Suprapubic skin (tissue), 4 donors: ENCODE measurements at regions not wholly inside any gene's neighbourhood (a gene's known extent, or its start where the extent isn't known, plus 50 kb on each side); places are given as distances from the start of the nearest gene placed in this dataset.
"Not testable (repeated sequence)": the region's sequence is repeated elsewhere in the genome, so short reads cannot be mapped to it uniquely, and the experiment has no call there.

Experiments
- DNase-seq, 2 donors: peaks; one replicate each; pipeline ENCODE4 v3.0.0-alpha.2; 2019; ENCODE audit warnings: low spot score in 2 of 2
- H3K27ac ChIP-seq: fragments of 200-600 bp; sonication (generic); one replicate; pipeline ENCODE4 v1.5.1; 2019
- H3K27me3 ChIP-seq: fragments of 200-600 bp; sonication (generic); one replicate; pipeline ENCODE4 v1.5.1; 2019
- H3K36me3 ChIP-seq: fragments of 200-600 bp; sonication (generic); one replicate; pipeline ENCODE4 v1.5.1; 2019
- H3K4me1 ChIP-seq: fragments of 200-600 bp; sonication (generic); one replicate; pipeline ENCODE4 v1.5.1; 2019
- H3K4me3 ChIP-seq: fragments of 200-600 bp; sonication (generic); one replicate; pipeline ENCODE4 v1.5.1; 2019; ENCODE audit warnings: mild to moderate bottlenecking
- H3K9me3 ChIP-seq: fragments of 200-600 bp; sonication (generic); one replicate; pipeline ENCODE4 v1.5.1; 2019
- EP300 ChIP-seq: sonication (generic); formaldehyde crosslinking; IDR thresholded peaks from one replicate; pipeline ENCODE4 v1.6.1; 2017; ENCODE audit warnings: antibody characterized with exemption
- POLR2A ChIP-seq, 2 donors: fragments of 450-650 bp; IDR thresholded peaks; one replicate each; pipeline ENCODE4 v1.6.1; 2017; ENCODE audit warnings: antibody characterized with exemption in 2 of 2, mild to moderate bottlenecking in 2 of 2, moderate library complexity in 2 of 2
- POLR2AphosphoS5 ChIP-seq, 3 donors: sonication (generic); formaldehyde crosslinking; IDR thresholded peaks; one replicate each; pipeline ENCODE4 v1.6.1; 2017; ENCODE audit warnings: antibody characterized with exemption in 3 of 3
- WGBS: methylation state at CpG from one replicate; pipeline ENCODE4 v1.1.5; 2018; 5-methylcytosine and 5-hydroxymethylcytosine counted together
- TF ChIP-seq, protein P1 (sequence below), 2 donors: fragments of 200-600 bp in 1 of 2; fragments of 450-650 bp in 1 of 2; sonication (generic) in 1 of 2; IDR thresholded peaks; one replicate each; pipeline ENCODE4 v1.5.1; 2016 to 2019; ENCODE audit warnings: antibody characterized with exemption in 2 of 2, mild to moderate bottlenecking in 1 of 2, moderate library complexity in 1 of 2

DNA sequence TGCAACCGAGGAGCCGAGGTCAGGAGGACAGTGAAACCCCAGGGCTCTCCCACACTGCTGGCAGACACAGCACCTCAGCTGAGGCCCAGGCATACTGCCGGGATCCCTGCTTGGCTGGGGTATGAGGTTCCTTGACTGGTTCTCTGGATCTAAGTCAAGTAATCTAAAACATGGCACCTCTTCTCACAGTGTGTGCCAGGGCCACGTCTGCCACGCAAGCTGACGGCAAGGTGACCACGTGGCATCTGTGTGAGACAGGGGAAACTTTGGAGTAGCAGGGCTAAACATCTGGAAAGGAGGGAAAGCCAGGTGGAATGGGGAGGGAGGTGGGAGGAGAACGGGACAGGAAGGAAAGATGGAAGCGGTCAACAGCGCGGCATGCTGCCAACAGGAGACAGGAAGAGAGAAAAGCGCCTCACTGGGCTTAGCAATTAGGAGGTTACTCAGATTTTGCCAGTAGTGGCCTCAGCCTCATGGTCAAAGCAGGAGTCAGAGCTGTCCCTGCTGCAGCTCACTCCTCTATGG, 103.7 kb downstream of the CXCL12 start:
- 54% methylated on average over 12 of the region's 12 CpGs for WGBS
- Histone ChIP-seq H3K4me3 (no peak overlapping the region), H3K27ac (peak overlapping the region; percentile 16), H3K4me1 (peaks cover 24% of the 10 kb centered on the region), H3K36me3 (no peaks in the 10 kb centered on the region), H3K27me3 (no peaks in the 10 kb centered on the region), H3K9me3 (no peaks in the 10 kb centered on the region)
- peak in 1 of 2 donors; percentile 85 for DNase-seq
- TF ChIP-seq POLR2A (IDR thresholded peaks at IDR 0.05) (no peak), POLR2AphosphoS5 (IDR thresholded peaks at IDR 0.05) (no peak), EP300 (no peak)
- TF ChIP-seq, protein P1, sequence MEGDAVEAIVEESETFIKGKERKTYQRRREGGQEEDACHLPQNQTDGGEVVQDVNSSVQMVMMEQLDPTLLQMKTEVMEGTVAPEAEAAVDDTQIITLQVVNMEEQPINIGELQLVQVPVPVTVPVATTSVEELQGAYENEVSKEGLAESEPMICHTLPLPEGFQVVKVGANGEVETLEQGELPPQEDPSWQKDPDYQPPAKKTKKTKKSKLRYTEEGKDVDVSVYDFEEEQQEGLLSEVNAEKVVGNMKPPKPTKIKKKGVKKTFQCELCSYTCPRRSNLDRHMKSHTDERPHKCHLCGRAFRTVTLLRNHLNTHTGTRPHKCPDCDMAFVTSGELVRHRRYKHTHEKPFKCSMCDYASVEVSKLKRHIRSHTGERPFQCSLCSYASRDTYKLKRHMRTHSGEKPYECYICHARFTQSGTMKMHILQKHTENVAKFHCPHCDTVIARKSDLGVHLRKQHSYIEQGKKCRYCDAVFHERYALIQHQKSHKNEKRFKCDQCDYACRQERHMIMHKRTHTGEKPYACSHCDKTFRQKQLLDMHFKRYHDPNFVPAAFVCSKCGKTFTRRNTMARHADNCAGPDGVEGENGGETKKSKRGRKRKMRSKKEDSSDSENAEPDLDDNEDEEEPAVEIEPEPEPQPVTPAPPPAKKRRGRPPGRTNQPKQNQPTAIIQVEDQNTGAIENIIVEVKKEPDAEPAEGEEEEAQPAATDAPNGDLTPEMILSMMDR (IDR thresholded peaks at IDR 0.05) = no peak

- H3K27ac ChIP-seq = peak overlapping the region; percentile 34
- 61% methylated on average over 5 of the region's 5 CpGs for WGBS
- no peaks in the 10 kb centered on the region for H3K27me3 ChIP-seq
- H3K36me3 ChIP-seq = no peaks in the 10 kb centered on the region
- TF ChIP-seq EP300 (no peak), POLR2A (IDR thresholded peaks at IDR 0.05) (no peak), POLR2AphosphoS5 (IDR thresholded peaks at IDR 0.05) (no peak)
- TF ChIP-seq, protein P1 (IDR thresholded peaks at IDR 0.05) = no peak
- peaks cover 24% of the 10 kb centered on the region for H3K4me1 ChIP-seq
- H3K9me3 ChIP-seq = no peaks in the 10 kb centered on the region
- no peak overlapping the region for H3K4me3 ChIP-seq
- DNase-seq = no peak
Measured at GRCh38 chr10:44280226-44281014, 104.5 kb downstream of the CXCL12 start.

DNA sequence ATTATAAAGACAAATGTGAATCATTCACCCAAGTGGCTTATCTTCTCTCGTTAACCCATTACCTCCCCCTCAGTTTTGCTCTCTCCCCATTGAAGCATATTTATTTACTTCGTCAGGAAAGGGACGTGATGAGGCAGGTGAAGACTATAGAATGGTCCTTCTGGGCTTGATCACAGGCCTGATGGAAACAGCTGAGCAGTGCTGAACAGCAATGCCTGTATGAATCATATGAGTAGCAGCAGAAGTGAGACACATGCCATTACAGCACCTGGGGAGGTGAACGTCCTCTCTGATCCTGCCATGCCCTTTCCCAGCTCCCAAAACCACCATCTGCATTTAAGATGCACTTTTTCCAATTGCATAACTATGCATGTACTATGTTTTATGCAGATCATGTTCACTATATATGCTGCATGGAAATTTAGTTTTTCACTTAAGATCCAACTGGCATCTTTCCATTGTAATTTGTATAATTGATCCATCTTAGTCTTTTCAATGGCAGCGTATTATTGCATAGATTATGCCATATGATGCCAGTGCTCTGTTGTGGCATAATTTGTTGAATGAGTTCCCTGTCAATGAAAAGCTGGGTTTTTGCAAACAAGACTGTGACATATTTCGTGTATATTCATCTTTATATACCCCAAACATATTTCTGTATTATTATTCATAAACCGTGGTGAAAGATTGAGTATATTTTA, 105.3 kb downstream of the CXCL12 start:
- TF ChIP-seq, protein P1 (IDR thresholded peaks at IDR 0.05) = no peak
- TF ChIP-seq POLR2AphosphoS5 (IDR thresholded peaks at IDR 0.05) (no peak), POLR2A (IDR thresholded peaks at IDR 0.05) (no peak), EP300 (no peak)
- no peak for DNase-seq
- H3K4me3 ChIP-seq = no peak overlapping the region
- no peak overlapping the region for H3K27ac ChIP-seq
- peaks cover 24% of the 10 kb centered on the region for H3K4me1 ChIP-seq
- WGBS = 67% methylated on average over 7 of the region's 7 CpGs
- no peaks in the 10 kb centered on the region for H3K9me3 ChIP-seq
- no peaks in the 10 kb centered on the region for H3K36me3 ChIP-seq
- no peaks in the 10 kb centered on the region for H3K27me3 ChIP-seq

DNA sequence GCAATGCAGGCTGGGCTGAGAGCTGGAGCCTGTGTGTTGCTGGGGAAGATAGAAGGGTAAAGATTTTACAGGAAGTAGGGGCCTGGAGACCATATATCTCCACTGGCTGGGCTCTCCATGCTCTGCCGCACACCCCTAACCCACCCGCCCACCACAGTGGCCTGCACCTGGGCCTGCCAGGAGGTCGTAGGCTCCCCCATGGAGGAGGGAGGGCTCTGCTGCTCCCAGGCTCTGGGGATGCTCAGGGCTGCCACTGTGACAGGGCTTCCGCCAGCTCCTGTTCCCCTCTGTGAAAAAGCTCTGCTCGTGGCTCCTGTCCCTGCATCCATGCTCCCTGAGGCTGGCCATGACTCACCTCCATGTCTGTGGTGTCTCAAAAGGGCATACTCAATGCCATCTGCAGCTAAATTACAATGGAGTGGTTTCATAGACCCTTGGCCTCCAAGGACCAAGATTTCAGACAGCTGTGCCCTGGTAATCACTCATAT, 106.0 kb downstream of the CXCL12 start:
- WGBS = 67% methylated on average over 5 of the region's 5 CpGs
- no peak for DNase-seq
- Histone ChIP-seq H3K9me3 (no peaks in the 10 kb centered on the region), H3K27me3 (no peaks in the 10 kb centered on the region), H3K4me1 (peaks cover 24% of the 10 kb centered on the region), H3K36me3 (no peaks in the 10 kb centered on the region), H3K27ac (no peak overlapping the region), H3K4me3 (no peak overlapping the region)
- TF ChIP-seq POLR2A (IDR thresholded peaks at IDR 0.05) (no peak), EP300 (no peak), POLR2AphosphoS5 (IDR thresholded peaks at IDR 0.05) (no peak)
- TF ChIP-seq, protein P1 (IDR thresholded peaks at IDR 0.05) = no peak

- not testable (repeated sequence) for DNase-seq, H3K36me3 ChIP-seq, H3K27me3 ChIP-seq, H3K9me3 ChIP-seq, H3K4me1 ChIP-seq, H3K4me3 ChIP-seq, H3K27ac ChIP-seq
- 85% methylated on average over 6 of the region's 16 CpGs for WGBS
Measured at GRCh38 chr10:44268435-44268948, 116.4 kb downstream of the CXCL12 start.
